NCI-H524 treated with DMSO at 0.1 percent for 48 hours (cell line): ENCODE measurements at regions not wholly inside any gene's neighbourhood (a gene's known extent, or its start where the extent isn't known, plus 50 kb on each side); places are given as distances from the start of the nearest gene placed in this dataset.
"Not testable (repeated sequence)": the region's sequence is repeated elsewhere in the genome, so short reads cannot be mapped to it uniquely, and the experiment has no call there.

ENCODE experiments used
- DNase-seq: peaks from one replicate; lab custom pipeline; 2025; lab: John Stamatoyannopoulos, UW

GRCh38 chr4:53713767-53714166 lies 122.5 kb upstream of the LNX1 start:
- DNase-seq = no peak

- no peak for DNase-seq
These were observed 122.0 kb upstream of the LNX1 start for GRCh38 chr4:53713296-53713695.

- DNase-seq = no peak
These were observed 121.2 kb upstream of the LNX1 start for GRCh38 chr4:53712408-53713020.

GRCh38 chr4:53711926-53712325 lies 120.6 kb upstream of the LNX1 start:
- no peak for DNase-seq

- DNase-seq = no peak
These were observed 118.4 kb upstream of the LNX1 start for GRCh38 chr4:53709693-53710092.

GRCh38 chr4:53707491-53707890 lies 116.2 kb upstream of the LNX1 start:
- no peak for DNase-seq

- DNase-seq = no peak
These were observed 115.2 kb upstream of the LNX1 start for GRCh38 chr4:53706422-53707032.

- no peak for DNase-seq
These were observed 114.7 kb upstream of the LNX1 start for GRCh38 chr4:53705972-53706371.

GRCh38 chr4:53705151-53705764 lies 114.0 kb upstream of the LNX1 start:
- no peak for DNase-seq

GRCh38 chr4:53704329-53704728 lies 113.0 kb upstream of the LNX1 start:
- no peak for DNase-seq

- DNase-seq = no peak
These were observed 112.0 kb upstream of the LNX1 start for GRCh38 chr4:53703267-53703655.

GRCh38 chr4:53702334-53703266 lies 111.3 kb upstream of the LNX1 start:
- no peak for DNase-seq

- DNase-seq = not testable (repeated sequence)
These were observed 110.0 kb upstream of the LNX1 start for GRCh38 chr4:53701260-53701659.

- DNase-seq = not testable (repeated sequence)
These were observed 108.0 kb upstream of the LNX1 start for GRCh38 chr4:53699310-53699709.

GRCh38 chr4:53697016-53697685 lies 105.9 kb upstream of the LNX1 start:
- no peak for DNase-seq

GRCh38 chr4:53695540-53696463 lies 104.5 kb upstream of the LNX1 start:
- DNase-seq = no peak

GRCh38 chr4:53694666-53695065 lies 103.4 kb upstream of the LNX1 start:
- DNase-seq = no peak

GRCh38 chr4:53693909-53694308 lies 102.6 kb upstream of the LNX1 start:
- DNase-seq = no peak

- DNase-seq = no peak
These were observed 102.1 kb upstream of the LNX1 start for GRCh38 chr4:53693408-53693807.

GRCh38 chr4:53688186-53688790 lies 97.0 kb upstream of the LNX1 start:
- DNase-seq = no peak
